Keratinocyte (primary cell): ENCODE measurements at regions not wholly inside any gene's neighbourhood (a gene's known extent, or its start where the extent isn't known, plus 50 kb on each side); places are given as distances from the start of the nearest gene placed in this dataset.
"Not testable (repeated sequence)": the region's sequence is repeated elsewhere in the genome, so short reads cannot be mapped to it uniquely, and the experiment has no call there.

Experiments
- DNase-seq: peaks from one replicate; pipeline ENCODE4 v3.0.0-alpha.2; 2011; ENCODE audit warnings: low read depth, missing footprints, low spot score
- FAIRE-seq: peaks from 2 replicates; lab custom pipeline; 2011; peaks lifted over from hg19 to GRCh38; lab: Jason Lieb, UNC
- H2AFZ ChIP-seq: 2 replicates; pipeline ENCODE4 v1.6.0; 2012; ENCODE audit warnings: low read length, control low read depth, inconsistent platforms; ENCODE audit not compliant: control insufficient read depth
- H3K27ac ChIP-seq: 2 replicates; pipeline ENCODE4 v1.5.1; 2011; ENCODE audit warnings: low read length; ENCODE audit not compliant: control insufficient read depth, insufficient read depth
- H3K27me3 ChIP-seq: 3 replicates; pipeline ENCODE4 v1.6.0; 2011; ENCODE audit warnings: low read length; ENCODE audit not compliant: control insufficient read depth, insufficient read depth; ENCODE audit errors: extremely low read depth
- H3K36me3 ChIP-seq, 2 experiments: 2 replicates in 1 of 2; 3 replicates in 1 of 2; pipeline ENCODE4 v1.5.1; 2011; ENCODE audit warnings: low read length in 2 of 2, mild to moderate bottlenecking in 1 of 2; ENCODE audit not compliant: control insufficient read depth in 2 of 2, insufficient read depth in 2 of 2; ENCODE audit errors: extremely low read depth in 1 of 2
- H3K4me1 ChIP-seq: 3 replicates; pipeline ENCODE4 v1.5.1; 2011; ENCODE audit warnings: low read length; ENCODE audit not compliant: control insufficient read depth, insufficient read depth; ENCODE audit errors: extremely low read depth
- H3K4me2 ChIP-seq: 3 replicates; pipeline ENCODE4 v1.6.0; 2011; ENCODE audit warnings: low read depth, low read length; ENCODE audit not compliant: control insufficient read depth, insufficient read depth; ENCODE audit errors: extremely low read depth
- H3K4me3 ChIP-seq, 3 experiments: fragments of 200-600 bp in 1 of 3; sonication (generic) in 1 of 3; 2 replicates in 2 of 3; 3 replicates in 1 of 3; pipeline ENCODE4 v1.5.1; 2011 to 2016; ENCODE audit warnings: low read length in 3 of 3, mild to moderate bottlenecking in 3 of 3, control low read depth in 2 of 3, inconsistent platforms in 1 of 3, low read depth in 1 of 3, mixed read lengths in 1 of 3, mixed run types in 1 of 3, moderate library complexity in 1 of 3; ENCODE audit not compliant: control insufficient read depth in 2 of 3, insufficient read depth in 2 of 3; ENCODE audit errors: extremely low read depth in 1 of 3
- H3K79me2 ChIP-seq: 2 replicates; pipeline ENCODE4 v1.6.0; 2012; ENCODE audit warnings: low read length; ENCODE audit not compliant: control insufficient read depth, insufficient read depth
- H3K9ac ChIP-seq: 3 replicates; pipeline ENCODE4 v1.6.0; 2011; ENCODE audit warnings: low read length; ENCODE audit not compliant: control insufficient read depth, insufficient read depth; ENCODE audit errors: extremely low read depth
- H3K9me1 ChIP-seq: 3 replicates; pipeline ENCODE4 v1.6.0; 2011; ENCODE audit warnings: low read length; ENCODE audit not compliant: control insufficient read depth, insufficient read depth; ENCODE audit errors: extremely low read depth
- H3K9me3 ChIP-seq: 2 replicates; pipeline ENCODE4 v1.5.1; 2012; ENCODE audit warnings: low read depth, low read length; ENCODE audit not compliant: control insufficient read depth
- H4K20me1 ChIP-seq: 3 replicates; pipeline ENCODE4 v1.6.0; 2011; ENCODE audit warnings: low read length; ENCODE audit not compliant: control insufficient read depth, insufficient read depth; ENCODE audit errors: extremely low read depth
- EZH2 ChIP-seq: IDR thresholded peaks from one replicate; pipeline ENCODE4 v1.6.1; 2012; ENCODE audit warnings: inconsistent platforms, mild to moderate bottlenecking, low read length, moderate library complexity
- dilution Hi-C: fragments of 300-500 bp; cut with MboI; formaldehyde crosslinking; loops from one replicate; pipeline ENCODE4 v1.7.0; 2020; ENCODE audit warnings: low sequenced_read_pairs; ENCODE audit not compliant: extremely low pct_ligation_motif_present
- TF ChIP-seq, protein P1 (sequence below), 3 experiments: IDR thresholded peaks in 1 of 3; conservative IDR thresholded peaks in 1 of 3; optimal IDR thresholded peaks in 1 of 3; 2 replicates in 2 of 3; 3 replicates in 1 of 3; pipeline versions ENCODE3 to v1.5.1; 2011; ENCODE audit warnings: low read length in 3 of 3, mild to moderate bottlenecking in 3 of 3, moderate library complexity in 2 of 3, control low read depth in 1 of 3, inconsistent platforms in 1 of 3; ENCODE audit not compliant: insufficient read depth in 2 of 3; ENCODE audit errors: extremely low read depth in 1 of 3

DNA sequence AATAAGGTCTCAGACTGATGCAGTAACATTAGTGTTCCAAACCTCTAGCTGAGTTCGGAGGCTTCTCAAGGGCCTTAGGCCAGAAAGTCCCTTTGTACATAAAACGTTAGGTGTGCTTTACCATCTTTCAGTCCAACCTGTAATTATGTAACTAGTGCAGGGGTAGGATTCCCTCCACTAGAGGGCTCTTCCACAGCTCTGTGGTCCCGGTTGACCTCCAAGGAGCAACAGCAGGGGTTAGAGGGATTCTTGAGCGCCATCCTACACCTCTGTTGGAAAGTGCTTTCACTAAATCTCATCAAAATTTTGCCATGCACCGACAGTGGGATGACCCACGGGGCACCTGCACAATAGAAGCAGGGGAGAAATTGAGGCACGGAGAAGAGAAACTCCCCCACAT lies 155.8 kb upstream of the LRP1B start:
- H3K79me2 ChIP-seq: no peaks in the 10 kb centered on the region
- no peaks in the 10 kb centered on the region for H3K9me3 ChIP-seq
- H3K4me2 ChIP-seq: no peak overlapping the region
- H3K9ac ChIP-seq: no peak overlapping the region
- H3K27me3 ChIP-seq: no peaks in the 10 kb centered on the region
- no peak overlapping the region for H3K4me3 ChIP-seq
- H3K4me1 ChIP-seq: peaks cover 8% of the 10 kb centered on the region
- FAIRE-seq: peak; percentile 57
- TF ChIP-seq EZH2: no peak
- TF ChIP-seq, protein P1, sequence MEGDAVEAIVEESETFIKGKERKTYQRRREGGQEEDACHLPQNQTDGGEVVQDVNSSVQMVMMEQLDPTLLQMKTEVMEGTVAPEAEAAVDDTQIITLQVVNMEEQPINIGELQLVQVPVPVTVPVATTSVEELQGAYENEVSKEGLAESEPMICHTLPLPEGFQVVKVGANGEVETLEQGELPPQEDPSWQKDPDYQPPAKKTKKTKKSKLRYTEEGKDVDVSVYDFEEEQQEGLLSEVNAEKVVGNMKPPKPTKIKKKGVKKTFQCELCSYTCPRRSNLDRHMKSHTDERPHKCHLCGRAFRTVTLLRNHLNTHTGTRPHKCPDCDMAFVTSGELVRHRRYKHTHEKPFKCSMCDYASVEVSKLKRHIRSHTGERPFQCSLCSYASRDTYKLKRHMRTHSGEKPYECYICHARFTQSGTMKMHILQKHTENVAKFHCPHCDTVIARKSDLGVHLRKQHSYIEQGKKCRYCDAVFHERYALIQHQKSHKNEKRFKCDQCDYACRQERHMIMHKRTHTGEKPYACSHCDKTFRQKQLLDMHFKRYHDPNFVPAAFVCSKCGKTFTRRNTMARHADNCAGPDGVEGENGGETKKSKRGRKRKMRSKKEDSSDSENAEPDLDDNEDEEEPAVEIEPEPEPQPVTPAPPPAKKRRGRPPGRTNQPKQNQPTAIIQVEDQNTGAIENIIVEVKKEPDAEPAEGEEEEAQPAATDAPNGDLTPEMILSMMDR (optimal IDR thresholded peaks at IDR 0.05 in 1 of 3, IDR thresholded peaks at IDR 0.05 in 1 of 3, conservative IDR thresholded peaks at IDR 0.05 in 1 of 3; ENCODE audit: extremely low read depth in 1 of 3, insufficient read depth in 2 of 3, low read length in 3 of 3): peak; percentile 48 to 68 (median 54)
- H3K36me3 ChIP-seq: no peaks in the 10 kb centered on the region
- dilution Hi-C loops: no loop called here
- H3K9me1 ChIP-seq: no peaks in the 10 kb centered on the region
- DNase-seq: no peak
- no peaks in the 10 kb centered on the region for H4K20me1 ChIP-seq
- no peak overlapping the region for H3K27ac ChIP-seq
- no peak overlapping the region for H2AFZ ChIP-seq

DNA sequence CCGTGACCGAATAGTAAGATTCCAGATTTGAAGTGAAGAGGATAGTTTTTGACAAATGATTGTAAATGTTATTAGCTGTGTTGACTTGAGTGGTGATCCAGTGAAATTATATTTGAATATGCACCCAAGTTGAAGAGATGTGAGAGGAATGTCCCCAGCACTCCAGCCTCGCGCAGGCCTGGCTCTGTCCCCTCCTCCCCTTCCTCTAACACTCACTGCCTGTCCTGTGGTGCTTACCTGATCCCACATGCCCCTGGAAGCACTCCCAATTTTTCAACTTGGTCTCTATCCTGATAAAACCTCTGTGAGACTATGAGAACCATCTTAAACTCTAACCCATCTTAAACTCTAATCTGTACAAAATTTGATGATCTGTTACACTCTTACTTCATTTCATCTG lies 154.7 kb upstream of the LRP1B start:
- H3K4me3 ChIP-seq: no peak overlapping the region
- H3K27me3 ChIP-seq: no peaks in the 10 kb centered on the region
- no peaks in the 10 kb centered on the region for H3K4me1 ChIP-seq
- FAIRE-seq: no peak
- no peaks in the 10 kb centered on the region for H3K36me3 ChIP-seq
- TF ChIP-seq, protein P1 (optimal IDR thresholded peaks at IDR 0.05 in 1 of 3, IDR thresholded peaks at IDR 0.05 in 1 of 3, conservative IDR thresholded peaks at IDR 0.05 in 1 of 3; ENCODE audit: extremely low read depth in 1 of 3, insufficient read depth in 2 of 3, low read length in 3 of 3): no peak
- no peak overlapping the region for H3K9ac ChIP-seq
- H3K27ac ChIP-seq: no peak overlapping the region
- no peaks in the 10 kb centered on the region for H3K9me3 ChIP-seq
- H3K79me2 ChIP-seq: no peaks in the 10 kb centered on the region
- dilution Hi-C loops: no loop called here
- no peak overlapping the region for H2AFZ ChIP-seq
- H3K4me2 ChIP-seq: no peak overlapping the region
- no peaks in the 10 kb centered on the region for H3K9me1 ChIP-seq
- no peaks in the 10 kb centered on the region for H4K20me1 ChIP-seq
- no peak for DNase-seq

DNA sequence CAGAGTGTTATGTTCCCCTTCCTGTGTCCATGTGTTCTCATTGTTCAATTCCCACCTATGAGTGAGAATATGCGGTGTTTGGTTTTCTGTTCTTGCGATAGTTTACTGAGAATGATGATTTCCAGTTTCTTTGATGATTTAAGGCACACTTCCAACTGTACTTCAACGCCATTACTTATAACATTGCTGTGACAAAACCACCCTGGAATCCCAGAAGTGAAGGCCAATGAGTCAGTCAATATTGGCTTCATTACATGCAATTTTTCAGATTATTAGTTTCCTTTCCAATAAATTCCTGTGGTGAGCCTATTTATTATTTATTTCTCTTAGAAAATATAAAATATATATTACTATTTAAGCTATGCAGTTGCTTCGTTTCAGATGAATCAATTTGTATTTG lies 153.5 kb upstream of the LRP1B start:
- H4K20me1 ChIP-seq, H3K4me1 ChIP-seq, H3K4me2 ChIP-seq, H3K4me3 ChIP-seq, FAIRE-seq, H3K79me2 ChIP-seq, H3K27me3 ChIP-seq, H3K9ac ChIP-seq, H3K27ac ChIP-seq, dilution Hi-C loops, H3K9me1 ChIP-seq, H3K9me3 ChIP-seq, H2AFZ ChIP-seq, DNase-seq, H3K36me3 ChIP-seq: not testable (repeated sequence)
